ENCODE measurements at regions not wholly inside any gene's neighbourhood (a gene's known extent, or its start where the extent isn't known, plus 50 kb on each side); places are given as distances from the start of the nearest gene placed in this dataset.

GRCh38 chr5:124630767-124631704, 115.4 kb downstream of the ZNF608 start:
- Mint-ChIP-seq H3K27me3 (peaks cover 22% of the 10 kb centered on the region), H3K9me3 (no peaks in the 10 kb centered on the region), H3K27ac (no peak overlapping the region), H3K4me3 (no peak overlapping the region), H3K36me3 (ENCODE audit: low read depth) (no peaks in the 10 kb centered on the region), H3K4me1 (ENCODE audit: low read depth) (no peaks in the 10 kb centered on the region)
- ChIA-PET POLR2A (no interaction called here), CTCF (no interaction called here)
- no peak for ATAC-seq
- no peak for DNase-seq
- no peak for TF ChIP-seq CTCF (IDR thresholded peaks at IDR 0.05)
- intact Hi-C loops (cut with micrococcal nuclease), result no loop called here

- ChIA-PET CTCF (no interaction called here), POLR2A (no interaction called here)
- Mint-ChIP-seq H3K27ac (no peak overlapping the region), H3K27me3 (peaks cover 25% of the 10 kb centered on the region), H3K4me1 (ENCODE audit: low read depth) (no peaks in the 10 kb centered on the region), H3K36me3 (ENCODE audit: low read depth) (no peaks in the 10 kb centered on the region), H3K4me3 (no peak overlapping the region), H3K9me3 (no peaks in the 10 kb centered on the region)
- DNase-seq, result no peak
- no peak for TF ChIP-seq CTCF (IDR thresholded peaks at IDR 0.05)
- no peak for ATAC-seq
- intact Hi-C loops (cut with micrococcal nuclease), result no loop called here
Measured at GRCh38 chr5:124628721-124629596, 117.5 kb downstream of the ZNF608 start.

- ChIA-PET CTCF (no interaction called here), POLR2A (no interaction called here)
- intact Hi-C loops (cut with micrococcal nuclease), result no loop called here
- Mint-ChIP-seq H3K4me3 (no peak overlapping the region), H3K36me3 (ENCODE audit: low read depth) (no peaks in the 10 kb centered on the region), H3K9me3 (no peaks in the 10 kb centered on the region), H3K27ac (no peak overlapping the region), H3K27me3 (peaks cover 23% of the 10 kb centered on the region), H3K4me1 (ENCODE audit: low read depth) (no peaks in the 10 kb centered on the region)
- no peak for TF ChIP-seq CTCF (IDR thresholded peaks at IDR 0.05)
- ATAC-seq (no peak), DNase-seq (no peak)
Measured at GRCh38 chr5:124627815-124628595, 118.4 kb downstream of the ZNF608 start.

DNA sequence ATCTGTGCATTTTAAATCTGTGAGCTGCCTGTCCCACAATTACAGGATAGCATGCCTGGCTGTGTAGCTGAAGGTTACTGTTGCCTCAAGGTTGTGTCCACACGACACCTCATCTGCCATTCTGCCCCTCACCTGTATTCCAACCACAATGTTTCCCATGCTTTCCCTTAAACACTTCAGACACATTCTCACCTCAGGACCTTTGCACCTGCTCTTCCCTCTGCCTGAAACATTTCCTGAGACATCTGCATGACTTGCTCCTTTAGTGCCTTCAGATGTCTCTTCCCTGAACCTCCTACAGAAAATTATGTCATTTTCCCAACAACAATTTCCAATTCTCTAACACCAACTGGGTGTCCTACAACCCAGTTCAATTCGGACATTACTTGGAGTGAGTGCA, 120.4 kb downstream of the ZNF608 start:
- H3K36me3 Mint-ChIP-seq (ENCODE audit: low read depth), result no peaks in the 10 kb centered on the region
- DNase-seq (no peak), ATAC-seq (no peak)
- H3K9me3 Mint-ChIP-seq, result no peaks in the 10 kb centered on the region
- H3K4me1 Mint-ChIP-seq (ENCODE audit: low read depth), result no peaks in the 10 kb centered on the region
- TF ChIP-seq CTCF (IDR thresholded peaks at IDR 0.05), result no peak
- H3K27me3 Mint-ChIP-seq, result peaks cover 23% of the 10 kb centered on the region
- intact Hi-C loops (cut with micrococcal nuclease), result no loop called here
- no peak overlapping the region for H3K27ac Mint-ChIP-seq
- ChIA-PET CTCF (no interaction called here), POLR2A (no interaction called here)
- H3K4me3 Mint-ChIP-seq, result no peak overlapping the region
